HL-60 (cell line): ENCODE measurements at regions not wholly inside any gene's neighbourhood (a gene's known extent, or its start where the extent isn't known, plus 50 kb on each side); places are given as distances from the start of the nearest gene placed in this dataset.

Experiments used
- GABPA ChIP-seq: IDR thresholded peaks from 2 replicates; pipeline ENCODE4 v1.6.1; 2012; ENCODE audit warnings: low read depth
- POLR2AphosphoS5 ChIP-seq: IDR thresholded peaks from 2 replicates; pipeline ENCODE4 v1.6.1; 2012; ENCODE audit warnings: low read depth
- TF ChIP-seq, protein P1 (sequence below): IDR thresholded peaks from one replicate; pipeline ENCODE4 v1.5.1; 2011; ENCODE audit warnings: low read length, control low read depth, inconsistent platforms; ENCODE audit not compliant: insufficient read depth

DNA sequence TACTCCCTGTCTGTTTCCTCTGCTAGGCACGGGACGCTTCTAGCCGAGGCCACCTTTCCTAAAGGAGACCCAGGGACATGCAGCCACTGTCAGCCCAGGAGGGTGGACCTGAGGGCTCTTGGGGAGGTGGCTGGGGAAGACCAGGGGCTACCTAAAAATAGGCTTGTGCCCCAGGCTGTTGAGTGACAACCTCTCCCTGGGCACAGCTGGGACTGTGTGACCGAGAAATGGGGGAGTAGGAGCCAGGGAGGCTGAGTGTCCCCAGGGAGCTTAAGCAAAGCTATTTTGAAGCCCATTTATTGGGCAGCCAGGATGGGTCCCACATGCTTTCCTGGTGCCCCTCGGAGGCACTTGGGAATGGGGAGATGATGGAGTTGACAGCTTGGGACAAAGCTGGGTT lies 63.8 kb downstream of the CALML3 start:
- TF ChIP-seq, protein P1, sequence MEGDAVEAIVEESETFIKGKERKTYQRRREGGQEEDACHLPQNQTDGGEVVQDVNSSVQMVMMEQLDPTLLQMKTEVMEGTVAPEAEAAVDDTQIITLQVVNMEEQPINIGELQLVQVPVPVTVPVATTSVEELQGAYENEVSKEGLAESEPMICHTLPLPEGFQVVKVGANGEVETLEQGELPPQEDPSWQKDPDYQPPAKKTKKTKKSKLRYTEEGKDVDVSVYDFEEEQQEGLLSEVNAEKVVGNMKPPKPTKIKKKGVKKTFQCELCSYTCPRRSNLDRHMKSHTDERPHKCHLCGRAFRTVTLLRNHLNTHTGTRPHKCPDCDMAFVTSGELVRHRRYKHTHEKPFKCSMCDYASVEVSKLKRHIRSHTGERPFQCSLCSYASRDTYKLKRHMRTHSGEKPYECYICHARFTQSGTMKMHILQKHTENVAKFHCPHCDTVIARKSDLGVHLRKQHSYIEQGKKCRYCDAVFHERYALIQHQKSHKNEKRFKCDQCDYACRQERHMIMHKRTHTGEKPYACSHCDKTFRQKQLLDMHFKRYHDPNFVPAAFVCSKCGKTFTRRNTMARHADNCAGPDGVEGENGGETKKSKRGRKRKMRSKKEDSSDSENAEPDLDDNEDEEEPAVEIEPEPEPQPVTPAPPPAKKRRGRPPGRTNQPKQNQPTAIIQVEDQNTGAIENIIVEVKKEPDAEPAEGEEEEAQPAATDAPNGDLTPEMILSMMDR: no peak
- TF ChIP-seq POLR2AphosphoS5 (no peak), GABPA (no peak)
